NCI-H2107 treated with DMSO at 0.1 percent for 48 hours (cell line): ENCODE measurements at regions not wholly inside any gene's neighbourhood (a gene's known extent, or its start where the extent isn't known, plus 50 kb on each side); places are given as distances from the start of the nearest gene placed in this dataset.

ENCODE experiments used
- DNase-seq: peaks from one replicate; lab custom pipeline; 2025; ENCODE audit not compliant: unreplicated experiment; lab: John Stamatoyannopoulos, UW

GRCh38 chr12:19941096-19941495 is 427.2 kb upstream of the PDE3A start:
- no peak for DNase-seq

- DNase-seq: no peak
Observed at GRCh38 chr12:19945559-19946435, 422.5 kb upstream of the PDE3A start.

DNA sequence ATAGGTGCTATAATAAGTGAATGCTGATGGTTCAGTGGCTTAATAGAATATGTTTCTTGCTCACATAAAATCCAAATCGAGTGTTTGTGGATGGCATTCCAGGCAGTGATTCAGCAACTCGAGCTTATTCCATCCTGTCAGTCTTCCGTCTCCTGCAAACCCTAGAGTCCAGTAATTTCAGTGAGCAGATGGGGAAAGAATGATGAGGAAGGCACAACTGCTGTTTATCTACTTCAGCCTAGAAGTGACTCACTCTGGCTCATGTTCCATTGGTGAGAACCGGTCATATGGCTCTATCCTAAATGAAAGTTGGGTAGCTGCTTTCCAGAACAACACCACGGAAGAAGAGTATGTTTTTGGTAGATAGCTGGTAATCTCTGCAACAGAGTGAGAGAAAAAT is 421.8 kb upstream of the PDE3A start:
- no peak for DNase-seq

- no peak for DNase-seq
Observed at GRCh38 chr12:19947344-19947743, 421.0 kb upstream of the PDE3A start.

- DNase-seq: no peak
Observed at GRCh38 chr12:19951664-19952063, 416.7 kb upstream of the PDE3A start.

DNA sequence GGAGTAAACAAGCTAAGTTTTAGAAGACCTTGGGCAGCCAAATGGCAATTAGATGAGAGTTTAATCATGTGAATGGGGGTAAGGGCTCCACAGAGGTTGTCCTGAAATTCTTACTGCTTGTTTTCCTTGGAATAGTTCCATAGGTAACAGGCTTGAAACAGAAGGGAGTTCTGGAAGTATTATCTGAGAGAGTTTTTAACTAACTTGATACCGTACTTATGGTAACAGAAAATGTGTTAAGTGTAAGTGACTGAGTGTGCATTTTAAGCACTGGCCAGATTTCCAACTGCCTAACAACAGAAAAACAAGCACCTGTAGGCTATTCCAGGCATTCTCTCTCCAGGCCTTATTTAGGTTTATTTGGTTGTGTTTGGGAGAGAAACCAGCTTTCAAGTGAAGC is 414.6 kb upstream of the PDE3A start:
- DNase-seq: no peak

DNA sequence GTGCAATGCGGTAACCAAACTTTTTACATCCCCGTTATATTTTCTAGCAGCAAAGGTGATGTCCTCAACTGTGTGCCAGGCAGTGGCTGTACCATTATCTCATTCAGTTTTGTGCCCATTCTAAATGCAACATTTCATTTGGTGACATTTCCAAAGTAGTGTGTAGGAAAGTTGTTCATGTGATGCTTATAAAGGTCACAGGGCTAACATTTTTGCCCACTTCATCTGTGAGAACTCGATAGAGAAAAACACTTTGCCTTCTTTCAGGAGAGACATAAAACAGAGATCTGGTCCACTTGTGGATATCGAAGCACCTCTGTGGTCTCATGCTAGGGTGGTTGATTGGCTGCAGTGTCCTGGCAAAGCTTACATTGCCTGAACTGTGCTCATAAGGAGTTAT is 414.2 kb upstream of the PDE3A start:
- DNase-seq: no peak

DNA sequence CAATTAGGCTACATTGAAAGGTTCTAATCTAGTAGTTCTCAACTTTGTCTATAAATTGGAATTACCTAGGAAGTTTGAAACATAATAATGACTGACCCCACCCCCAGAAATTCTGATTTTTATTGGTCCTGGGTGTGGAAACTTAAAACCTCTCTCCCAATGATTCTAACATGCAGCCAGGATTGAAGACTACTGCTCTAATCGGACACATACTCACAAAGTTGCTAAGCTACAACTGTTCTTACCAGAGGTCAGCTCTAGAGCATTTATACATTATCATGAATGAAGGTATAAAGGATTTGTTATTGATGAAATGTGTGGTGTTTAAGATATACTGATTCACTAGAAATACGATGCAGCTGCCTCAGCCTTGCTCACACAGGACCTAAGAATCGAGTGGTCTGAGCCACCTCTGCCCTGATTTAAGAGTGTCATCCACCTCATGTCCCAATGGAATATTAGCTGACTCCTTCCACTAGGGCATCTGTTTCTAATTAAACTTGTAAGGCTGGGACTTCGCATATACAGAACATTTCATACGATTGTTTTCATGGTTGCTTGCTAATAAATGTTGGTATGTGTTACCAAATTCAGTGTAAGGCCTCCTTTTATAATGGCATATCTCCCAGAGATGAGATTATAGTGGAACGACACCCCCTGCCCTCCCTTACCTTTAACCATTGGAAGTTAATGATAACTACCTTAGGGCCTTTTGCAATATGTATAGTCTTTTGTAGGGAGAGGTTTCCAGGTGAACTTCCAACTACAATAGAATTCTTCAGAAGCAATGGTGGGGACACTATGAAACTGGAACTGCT is 410.8 kb upstream of the PDE3A start:
- no peak for DNase-seq

- no peak for DNase-seq
Observed at GRCh38 chr12:19958389-19958788, 409.9 kb upstream of the PDE3A start.

DNA sequence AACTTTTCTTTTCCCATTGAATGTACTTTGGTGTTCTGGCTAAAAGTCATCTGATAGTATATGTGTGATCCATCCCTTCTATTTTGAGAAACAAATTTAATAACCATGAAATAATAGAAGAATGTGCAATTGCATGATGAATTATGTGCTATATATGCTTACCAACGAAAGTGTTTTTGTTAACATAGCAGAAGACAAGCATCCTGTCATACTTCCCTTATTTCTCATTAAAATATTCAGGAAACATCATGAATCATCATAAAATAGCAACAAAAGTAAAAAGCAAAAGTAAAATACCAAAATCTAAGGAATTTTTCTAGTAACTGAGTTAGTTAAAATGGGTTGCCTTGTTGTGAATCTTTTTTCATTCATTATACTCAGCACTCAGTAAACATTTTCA is 409.0 kb upstream of the PDE3A start:
- DNase-seq: no peak

- DNase-seq: no peak
Observed at GRCh38 chr12:19960527-19960926, 407.8 kb upstream of the PDE3A start.

- DNase-seq: no peak
Observed at GRCh38 chr12:19962192-19962591, 406.1 kb upstream of the PDE3A start.

- DNase-seq: no peak
Observed at GRCh38 chr12:19963972-19964371, 404.4 kb upstream of the PDE3A start.

- DNase-seq: no peak
Observed at GRCh38 chr12:19964549-19964948, 403.8 kb upstream of the PDE3A start.

- no peak for DNase-seq
Observed at GRCh38 chr12:19965196-19966038, 402.9 kb upstream of the PDE3A start.

- no peak for DNase-seq
Observed at GRCh38 chr12:19967001-19967400, 401.3 kb upstream of the PDE3A start.

DNA sequence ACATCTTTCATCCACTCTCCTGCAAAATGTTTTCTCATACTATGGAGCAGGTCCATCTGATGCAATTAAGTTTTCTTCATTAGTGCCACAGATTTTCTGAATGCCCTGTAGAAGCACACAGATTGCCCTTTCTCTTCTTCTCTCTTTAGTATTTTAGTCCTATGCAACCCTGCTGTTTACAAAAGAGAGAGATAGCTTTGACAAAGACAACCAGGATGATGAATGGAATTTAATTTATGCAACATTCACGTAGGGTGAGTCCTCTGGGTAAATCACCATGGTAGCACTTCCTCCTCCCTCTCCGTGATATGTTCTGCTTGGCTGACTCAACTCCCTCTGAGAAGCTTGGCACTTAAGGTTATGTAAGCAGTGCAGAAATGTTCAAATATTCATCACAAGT is 400.9 kb upstream of the PDE3A start:
- no peak for DNase-seq

DNA sequence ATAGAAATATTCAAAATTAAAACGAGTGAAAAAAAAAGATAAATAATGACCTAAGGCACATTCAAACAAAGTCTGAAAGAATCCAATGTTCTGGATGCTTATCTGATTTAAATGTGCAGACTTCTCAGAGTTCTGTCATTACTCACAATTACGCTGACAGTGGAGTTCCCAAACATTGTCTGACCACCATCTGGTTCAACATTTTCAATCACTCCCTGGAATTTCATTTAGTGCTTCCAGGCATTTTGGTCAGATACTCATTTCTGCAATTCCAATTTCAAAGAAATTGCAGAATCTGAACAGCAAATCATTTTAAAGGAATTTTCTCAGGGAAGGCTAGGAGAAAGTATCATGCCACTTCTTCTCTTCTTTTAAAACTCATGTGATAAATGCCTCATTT is 398.2 kb upstream of the PDE3A start:
- DNase-seq: no peak

- no peak for DNase-seq
Observed at GRCh38 chr12:19970821-19971220, 397.5 kb upstream of the PDE3A start.

- DNase-seq: no peak
Observed at GRCh38 chr12:19971361-19972280, 396.7 kb upstream of the PDE3A start.
